ENCODE measurements at regions not wholly inside any gene's neighbourhood (a gene's known extent, or its start where the extent isn't known, plus 50 kb on each side); places are given as distances from the start of the nearest gene placed in this dataset.

- TF ChIP-seq CTCF (conservative IDR thresholded peaks at IDR 0.05; ENCODE audit: low read depth, low read length) = no peak
- no peak for TF ChIP-seq EZH2 (IDR thresholded peaks at IDR 0.05; ENCODE audit: low read length, unreplicated experiment)
Measured at GRCh38 chr2:81648370-81648769, 1343.8 kb upstream of the LRRTM1 start.
